Activated CD8-positive, alpha-beta T cell treated with anti-CD3 and anti-CD28 coated beads for 36 hours (primary cell): ENCODE measurements at regions not wholly inside any gene's neighbourhood (a gene's known extent, or its start where the extent isn't known, plus 50 kb on each side); places are given as distances from the start of the nearest gene placed in this dataset.

Source experiments
- ATAC-seq: fragments of 200-7000 bp; cut with Tn5 transposase; one replicate; pipeline ENCODE4 v1.10.0; 2021; ENCODE audit warnings: mild to moderate bottlenecking, moderate library complexity
- CTCF ChIA-PET: fragments of 350-600 bp; sonication (Branson Sonifier 250); formaldehyde crosslinking; loops from one replicate; lab custom pipeline; 2021; ENCODE audit warnings: antibody characterized with exemption; lab: Charles Lee
- POLR2A ChIA-PET: fragments of 350-600 bp; sonication (Branson Sonifier 250); formaldehyde crosslinking; loops from one replicate; lab custom pipeline; 2021; ENCODE audit warnings: antibody characterized with exemption; lab: Charles Lee
- DNase-seq: peaks from one replicate; pipeline ENCODE4 v3.0.0-alpha.2; 2020
- H3K27ac Mint-ChIP-seq: one replicate; pipeline ENCODE4 v1.8.0; 2021; ENCODE audit warnings: mild to moderate bottlenecking, mixed read lengths
- H3K27me3 Mint-ChIP-seq: one replicate; pipeline ENCODE4 v1.8.0; 2021; ENCODE audit warnings: mixed read lengths
- H3K36me3 Mint-ChIP-seq: one replicate; pipeline ENCODE4 v1.8.0; 2021; ENCODE audit warnings: low read depth, mixed read lengths
- H3K4me1 Mint-ChIP-seq: one replicate; pipeline ENCODE4 v1.8.0; 2021; ENCODE audit warnings: low read depth, mixed read lengths
- H3K4me3 Mint-ChIP-seq: one replicate; pipeline ENCODE4 v1.8.0; 2021; ENCODE audit warnings: mild to moderate bottlenecking, moderate library complexity, mixed read lengths
- H3K9me3 Mint-ChIP-seq: one replicate; pipeline ENCODE4 v1.8.0; 2021; ENCODE audit warnings: mixed read lengths
- intact Hi-C: fragments of 100-400 bp; cut with micrococcal nuclease; formaldehyde crosslinking; loops from one replicate; pipeline ENCODE4 v1.10.0; 2022
- TF ChIP-seq, protein P1 (sequence below): fragments of 200-600 bp; IDR thresholded peaks from one replicate; pipeline ENCODE4 v1.8.0; 2022; ENCODE audit warnings: antibody characterized with exemption, mild to moderate bottlenecking

DNA sequence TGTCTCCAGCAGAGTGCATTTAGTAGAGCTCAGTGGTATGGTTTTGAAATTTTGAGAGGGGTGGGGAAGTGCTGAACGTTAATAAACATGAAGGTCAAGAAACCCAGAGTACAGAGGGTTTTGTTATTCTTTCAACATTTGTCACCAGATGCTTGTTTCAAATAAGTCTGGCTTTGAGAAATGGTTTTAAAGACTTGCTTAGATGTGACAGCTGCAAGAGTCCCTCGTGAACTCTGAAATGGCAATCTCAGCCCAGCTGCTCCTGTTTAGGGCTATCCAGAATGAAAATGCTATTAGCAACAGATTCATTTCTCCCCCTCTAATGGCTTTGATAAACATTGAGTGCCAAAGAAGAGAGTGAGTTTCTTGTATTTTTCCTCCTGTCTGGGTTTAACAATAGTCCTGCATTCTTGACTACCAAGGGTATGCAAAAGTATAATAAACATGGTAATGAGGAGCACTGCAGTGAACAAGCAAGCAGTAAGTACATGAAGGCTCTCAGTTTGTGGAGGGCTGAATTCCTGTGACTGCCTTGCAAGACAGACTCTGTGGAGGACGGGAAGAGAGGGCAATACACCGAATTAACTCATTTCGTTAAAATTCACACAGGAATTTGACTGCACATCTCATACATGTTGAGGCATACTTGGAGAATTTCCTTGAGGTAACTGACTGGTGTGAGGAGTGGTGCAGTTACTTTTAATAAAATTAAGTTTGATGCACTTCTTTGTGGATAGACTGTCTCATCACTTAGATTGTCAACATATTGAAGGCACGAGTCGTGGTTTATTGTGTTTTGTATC, 490.9 kb downstream of the REEP3 start:
- Mint-ChIP-seq H3K36me3 (no peaks in the 10 kb centered on the region), H3K27me3 (no peaks in the 10 kb centered on the region), H3K9me3 (peaks cover 4% of the 10 kb centered on the region), H3K4me1 (no peaks in the 10 kb centered on the region), H3K27ac (no peak overlapping the region), H3K4me3 (no peak overlapping the region)
- TF ChIP-seq, protein P1, sequence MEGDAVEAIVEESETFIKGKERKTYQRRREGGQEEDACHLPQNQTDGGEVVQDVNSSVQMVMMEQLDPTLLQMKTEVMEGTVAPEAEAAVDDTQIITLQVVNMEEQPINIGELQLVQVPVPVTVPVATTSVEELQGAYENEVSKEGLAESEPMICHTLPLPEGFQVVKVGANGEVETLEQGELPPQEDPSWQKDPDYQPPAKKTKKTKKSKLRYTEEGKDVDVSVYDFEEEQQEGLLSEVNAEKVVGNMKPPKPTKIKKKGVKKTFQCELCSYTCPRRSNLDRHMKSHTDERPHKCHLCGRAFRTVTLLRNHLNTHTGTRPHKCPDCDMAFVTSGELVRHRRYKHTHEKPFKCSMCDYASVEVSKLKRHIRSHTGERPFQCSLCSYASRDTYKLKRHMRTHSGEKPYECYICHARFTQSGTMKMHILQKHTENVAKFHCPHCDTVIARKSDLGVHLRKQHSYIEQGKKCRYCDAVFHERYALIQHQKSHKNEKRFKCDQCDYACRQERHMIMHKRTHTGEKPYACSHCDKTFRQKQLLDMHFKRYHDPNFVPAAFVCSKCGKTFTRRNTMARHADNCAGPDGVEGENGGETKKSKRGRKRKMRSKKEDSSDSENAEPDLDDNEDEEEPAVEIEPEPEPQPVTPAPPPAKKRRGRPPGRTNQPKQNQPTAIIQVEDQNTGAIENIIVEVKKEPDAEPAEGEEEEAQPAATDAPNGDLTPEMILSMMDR, result no peak
- CTCF ChIA-PET, result no interaction called here
- intact Hi-C loops, result no loop called here
- DNase-seq (no peak), ATAC-seq (no peak)
- POLR2A ChIA-PET, result no interaction called here

GRCh38 chr10:64014281-64014680, 493.1 kb downstream of the REEP3 start:
- Mint-ChIP-seq H3K4me3 (no peak overlapping the region), H3K27ac (no peak overlapping the region), H3K4me1 (no peaks in the 10 kb centered on the region), H3K36me3 (no peaks in the 10 kb centered on the region), H3K27me3 (no peaks in the 10 kb centered on the region), H3K9me3 (no peaks in the 10 kb centered on the region)
- ChIA-PET CTCF (no interaction called here), POLR2A (no interaction called here)
- TF ChIP-seq, protein P1, result no peak
- DNase-seq (no peak), ATAC-seq (no peak)
- intact Hi-C loops, result no loop called here

DNA sequence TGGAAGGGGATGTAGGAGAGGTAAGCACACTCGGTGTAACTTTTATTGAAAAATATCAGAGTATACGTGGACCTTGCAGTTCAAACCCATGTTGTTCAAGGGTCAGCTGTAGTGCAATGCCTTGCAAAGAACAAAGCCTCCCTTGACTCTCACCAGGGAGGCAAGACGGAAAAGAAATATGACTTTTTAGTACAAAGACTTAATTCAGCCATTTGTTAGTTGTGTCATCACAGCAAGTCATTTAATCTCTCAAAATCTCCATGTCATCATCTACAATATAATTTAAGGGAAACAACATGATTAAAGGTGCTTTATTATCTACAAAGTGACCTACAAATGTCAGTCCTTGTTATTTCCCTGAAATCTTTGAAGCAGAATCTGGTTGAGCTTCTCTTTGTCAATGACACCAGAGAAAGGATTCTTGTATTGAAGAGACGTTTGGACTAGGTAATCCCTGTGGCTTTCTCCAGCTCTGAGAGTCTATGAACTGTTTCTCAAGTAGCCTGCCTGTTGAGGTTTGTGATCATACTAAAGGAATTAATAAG, 502.8 kb downstream of the REEP3 start:
- intact Hi-C loops, result no loop called here
- Mint-ChIP-seq H3K27ac (no peak overlapping the region), H3K27me3 (no peaks in the 10 kb centered on the region), H3K36me3 (no peaks in the 10 kb centered on the region), H3K9me3 (peaks cover 2% of the 10 kb centered on the region), H3K4me3 (no peak overlapping the region), H3K4me1 (no peaks in the 10 kb centered on the region)
- DNase-seq (no peak), ATAC-seq (no peak)
- ChIA-PET CTCF (interaction anchor here (1.0 kb wide), 1 partner anchor 46 kb away, joined by 4 read pairs; no protein-coding TSS in a partner anchor), POLR2A (no interaction called here)
- TF ChIP-seq, protein P1, result no peak

DNA sequence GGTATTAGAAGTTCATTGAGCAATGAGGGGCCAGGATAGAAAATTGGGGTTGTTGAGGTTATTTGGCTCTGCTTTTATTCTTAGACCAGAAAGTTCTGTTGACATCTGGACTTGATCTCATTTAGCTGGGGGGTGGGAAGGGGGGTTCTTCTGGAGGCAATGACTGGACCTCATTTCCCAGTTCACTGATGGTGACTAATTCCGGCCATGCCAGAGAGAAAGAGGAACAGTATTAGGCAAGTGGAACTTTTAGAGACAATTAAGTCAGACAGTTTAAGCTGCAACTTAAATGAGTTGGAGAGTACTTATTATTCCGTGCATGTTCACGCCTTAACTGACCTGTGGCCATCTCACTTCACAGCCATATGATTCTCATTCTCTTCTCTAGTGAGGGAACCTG, 512.5 kb downstream of the REEP3 start:
- no peak for ATAC-seq
- Mint-ChIP-seq H3K27ac (no peak overlapping the region), H3K27me3 (peaks cover 2% of the 10 kb centered on the region), H3K4me3 (no peak overlapping the region), H3K9me3 (no peaks in the 10 kb centered on the region), H3K4me1 (no peaks in the 10 kb centered on the region), H3K36me3 (no peaks in the 10 kb centered on the region)
- TF ChIP-seq, protein P1, result no peak
- intact Hi-C loops, result no loop called here
- CTCF ChIA-PET, result interaction anchor here (0.9 kb wide), 1 partner anchor 167 kb away, joined by 3 read pairs; no protein-coding TSS in a partner anchor
- no peak for DNase-seq
- POLR2A ChIA-PET, result no interaction called here

DNA sequence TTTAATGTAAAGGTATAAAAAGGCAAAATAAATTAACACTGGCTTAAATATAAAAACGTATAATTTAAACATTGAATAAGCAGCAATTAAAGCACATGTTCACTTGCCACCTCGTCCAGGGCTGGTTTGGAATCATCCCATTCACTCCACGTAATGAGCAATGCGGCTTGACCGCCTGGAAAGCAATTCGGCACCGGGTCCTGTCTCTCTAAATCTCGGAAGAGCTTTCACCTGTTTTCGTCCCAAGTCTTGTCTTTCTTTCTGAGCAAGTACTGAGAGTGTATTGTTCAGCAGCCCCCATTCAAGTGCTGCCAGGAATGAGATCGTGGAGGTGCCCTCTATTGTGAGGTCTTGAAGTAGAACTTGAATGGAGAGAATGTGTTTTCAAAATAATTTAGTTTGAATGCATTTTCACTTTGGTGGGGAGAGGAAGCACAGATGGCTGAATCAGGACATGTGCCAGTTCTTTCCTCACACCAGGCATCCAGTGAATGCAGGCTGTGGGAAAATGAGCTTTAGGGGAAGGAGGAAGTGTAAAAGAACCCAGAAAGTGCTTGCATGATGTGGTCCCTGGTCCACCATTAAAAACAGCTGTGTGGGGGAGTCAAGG, 515.2 kb downstream of the REEP3 start:
- CTCF ChIA-PET, result no interaction called here
- DNase-seq (no peak), ATAC-seq (no peak)
- POLR2A ChIA-PET, result no interaction called here
- Mint-ChIP-seq H3K4me3 (no peak overlapping the region), H3K27ac (no peak overlapping the region), H3K36me3 (no peaks in the 10 kb centered on the region), H3K27me3 (peaks cover 3% of the 10 kb centered on the region), H3K4me1 (peaks cover 4% of the 10 kb centered on the region), H3K9me3 (no peaks in the 10 kb centered on the region)
- intact Hi-C loops, result no loop called here
- TF ChIP-seq, protein P1, result no peak
